HG02938 (cell line): ENCODE measurements at regions not wholly inside any gene's neighbourhood (a gene's known extent, or its start where the extent isn't known, plus 50 kb on each side); places are given as distances from the start of the nearest gene placed in this dataset.

Experiments used
- ATAC-seq: cut with Tn5 transposase; IDR thresholded peaks from one replicate; pipeline ENCODE4 v1.9.1; 2021; ENCODE audit warnings: mild to moderate bottlenecking, moderate library complexity; ENCODE audit not compliant: unreplicated experiment

GRCh38 chr20:51079488-51079887, 56.6 kb upstream of the KCNG1 start:
- no peak for ATAC-seq

GRCh38 chr20:51077686-51078060, 54.8 kb upstream of the KCNG1 start:
- no peak for ATAC-seq

- ATAC-seq = no peak
Observed at GRCh38 chr20:51076786-51077685, 54.1 kb upstream of the KCNG1 start.

GRCh38 chr20:51074062-51074461, 51.2 kb upstream of the KCNG1 start:
- no peak for ATAC-seq
